ENCODE measurements at regions not wholly inside any gene's neighbourhood (a gene's known extent, or its start where the extent isn't known, plus 50 kb on each side); places are given as distances from the start of the nearest gene placed in this dataset.

GRCh38 chr3:23036728-23037127 is 166.4 kb upstream of the UBE2E2 start:
- TF ChIP-seq SP1 (IDR thresholded peaks at IDR 0.05; ENCODE audit: low read depth, low read length) (no peak), EZH2 (IDR thresholded peaks at IDR 0.05; ENCODE audit: low read depth, low read length, severe bottlenecking) (no peak), BACH1 (IDR thresholded peaks at IDR 0.05; ENCODE audit: low read length) (no peak), MAFK (IDR thresholded peaks at IDR 0.05; ENCODE audit: low read depth, low read length) (no peak), POLR2AphosphoS5 (IDR thresholded peaks at IDR 0.05; ENCODE audit: low read depth, low read length) (no peak), JUN (IDR thresholded peaks at IDR 0.05; ENCODE audit: low read depth, low read length) (no peak), EGR1 (IDR thresholded peaks at IDR 0.05; ENCODE audit: borderline replicate concordance, low read depth, low read length) (no peak), POLR2A (IDR thresholded peaks at IDR 0.05; ENCODE audit: control extremely low read depth in 1 of 2, low read depth in 2 of 2, low read length in 2 of 2) (no peak)
- TF ChIP-seq, protein P1, sequence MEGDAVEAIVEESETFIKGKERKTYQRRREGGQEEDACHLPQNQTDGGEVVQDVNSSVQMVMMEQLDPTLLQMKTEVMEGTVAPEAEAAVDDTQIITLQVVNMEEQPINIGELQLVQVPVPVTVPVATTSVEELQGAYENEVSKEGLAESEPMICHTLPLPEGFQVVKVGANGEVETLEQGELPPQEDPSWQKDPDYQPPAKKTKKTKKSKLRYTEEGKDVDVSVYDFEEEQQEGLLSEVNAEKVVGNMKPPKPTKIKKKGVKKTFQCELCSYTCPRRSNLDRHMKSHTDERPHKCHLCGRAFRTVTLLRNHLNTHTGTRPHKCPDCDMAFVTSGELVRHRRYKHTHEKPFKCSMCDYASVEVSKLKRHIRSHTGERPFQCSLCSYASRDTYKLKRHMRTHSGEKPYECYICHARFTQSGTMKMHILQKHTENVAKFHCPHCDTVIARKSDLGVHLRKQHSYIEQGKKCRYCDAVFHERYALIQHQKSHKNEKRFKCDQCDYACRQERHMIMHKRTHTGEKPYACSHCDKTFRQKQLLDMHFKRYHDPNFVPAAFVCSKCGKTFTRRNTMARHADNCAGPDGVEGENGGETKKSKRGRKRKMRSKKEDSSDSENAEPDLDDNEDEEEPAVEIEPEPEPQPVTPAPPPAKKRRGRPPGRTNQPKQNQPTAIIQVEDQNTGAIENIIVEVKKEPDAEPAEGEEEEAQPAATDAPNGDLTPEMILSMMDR (IDR thresholded peaks at IDR 0.05; ENCODE audit: control extremely low read depth in 1 of 3, insufficient read depth in 1 of 3, low read depth in 1 of 3, low read length in 3 of 3): no peak

Measured in H1 (cell line).